Ishikawa (cell line): ENCODE measurements at regions not wholly inside any gene's neighbourhood (a gene's known extent, or its start where the extent isn't known, plus 50 kb on each side); places are given as distances from the start of the nearest gene placed in this dataset.

Source experiments
- CEBPB ChIP-seq: IDR thresholded peaks from 2 replicates; pipeline ENCODE4 v1.6.1; 2012
- EGR1 ChIP-seq: IDR thresholded peaks from 2 replicates; pipeline ENCODE4 v1.6.1; 2012
- RAD21 ChIP-seq: IDR thresholded peaks from 2 replicates; pipeline ENCODE4 v1.6.1; 2012; ENCODE audit warnings: low read depth
- TAF1 ChIP-seq: IDR thresholded peaks from 2 replicates; pipeline ENCODE4 v1.6.1; 2012; ENCODE audit warnings: low read depth, mild to moderate bottlenecking
- TCF12 ChIP-seq: IDR thresholded peaks from 2 replicates; pipeline ENCODE4 v1.6.1; 2012; ENCODE audit warnings: low read depth
- TF ChIP-seq, protein P1 (sequence below): IDR thresholded peaks from 2 replicates; pipeline ENCODE4 v1.6.1; 2012; ENCODE audit warnings: low read depth, mild to moderate bottlenecking

DNA sequence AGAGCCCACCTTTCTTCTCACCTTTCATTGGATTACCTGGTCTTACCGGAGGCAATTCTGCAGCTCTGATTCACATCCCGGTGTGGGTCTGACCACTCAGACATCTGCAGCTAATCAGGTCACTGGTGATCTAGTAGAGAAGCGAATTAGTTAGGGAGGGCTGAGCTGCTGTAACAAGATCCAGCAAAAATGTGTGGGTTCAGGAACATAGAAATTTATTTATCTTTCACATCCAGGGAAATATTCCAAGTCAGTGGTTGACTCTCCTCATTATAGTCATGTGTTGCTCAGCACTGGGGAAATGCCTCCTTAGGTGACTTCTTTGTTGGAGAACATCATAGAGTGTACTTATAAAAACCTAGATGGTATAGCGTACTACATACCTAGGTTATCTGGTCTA is 218.7 kb upstream of the PELI2 start:
- TF ChIP-seq TAF1: no peak
- TF ChIP-seq EGR1: no peak
- TF ChIP-seq, protein P1, sequence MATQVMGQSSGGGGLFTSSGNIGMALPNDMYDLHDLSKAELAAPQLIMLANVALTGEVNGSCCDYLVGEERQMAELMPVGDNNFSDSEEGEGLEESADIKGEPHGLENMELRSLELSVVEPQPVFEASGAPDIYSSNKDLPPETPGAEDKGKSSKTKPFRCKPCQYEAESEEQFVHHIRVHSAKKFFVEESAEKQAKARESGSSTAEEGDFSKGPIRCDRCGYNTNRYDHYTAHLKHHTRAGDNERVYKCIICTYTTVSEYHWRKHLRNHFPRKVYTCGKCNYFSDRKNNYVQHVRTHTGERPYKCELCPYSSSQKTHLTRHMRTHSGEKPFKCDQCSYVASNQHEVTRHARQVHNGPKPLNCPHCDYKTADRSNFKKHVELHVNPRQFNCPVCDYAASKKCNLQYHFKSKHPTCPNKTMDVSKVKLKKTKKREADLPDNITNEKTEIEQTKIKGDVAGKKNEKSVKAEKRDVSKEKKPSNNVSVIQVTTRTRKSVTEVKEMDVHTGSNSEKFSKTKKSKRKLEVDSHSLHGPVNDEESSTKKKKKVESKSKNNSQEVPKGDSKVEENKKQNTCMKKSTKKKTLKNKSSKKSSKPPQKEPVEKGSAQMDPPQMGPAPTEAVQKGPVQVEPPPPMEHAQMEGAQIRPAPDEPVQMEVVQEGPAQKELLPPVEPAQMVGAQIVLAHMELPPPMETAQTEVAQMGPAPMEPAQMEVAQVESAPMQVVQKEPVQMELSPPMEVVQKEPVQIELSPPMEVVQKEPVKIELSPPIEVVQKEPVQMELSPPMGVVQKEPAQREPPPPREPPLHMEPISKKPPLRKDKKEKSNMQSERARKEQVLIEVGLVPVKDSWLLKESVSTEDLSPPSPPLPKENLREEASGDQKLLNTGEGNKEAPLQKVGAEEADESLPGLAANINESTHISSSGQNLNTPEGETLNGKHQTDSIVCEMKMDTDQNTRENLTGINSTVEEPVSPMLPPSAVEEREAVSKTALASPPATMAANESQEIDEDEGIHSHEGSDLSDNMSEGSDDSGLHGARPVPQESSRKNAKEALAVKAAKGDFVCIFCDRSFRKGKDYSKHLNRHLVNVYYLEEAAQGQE: no peak
- TF ChIP-seq CEBPB: no peak
- TF ChIP-seq RAD21: no peak
- no peak for TF ChIP-seq TCF12
